Activated effector memory CD4-positive, alpha-beta T cell treated with Interleukin-2 at 50 U/mL for 16 hours (primary cell): ENCODE measurements at regions not wholly inside any gene's neighbourhood (a gene's known extent, or its start where the extent isn't known, plus 50 kb on each side); places are given as distances from the start of the nearest gene placed in this dataset.
A peak's percentile ranks its signal among the peaks of the same experiment; 100 is the strongest.
"Not testable (repeated sequence)": the region's sequence is repeated elsewhere in the genome, so short reads cannot be mapped to it uniquely, and the experiment has no call there.

Experiments used
- DNase-seq: peaks from one replicate; pipeline ENCODE4 v3.0.0-alpha.2; 2020

DNA sequence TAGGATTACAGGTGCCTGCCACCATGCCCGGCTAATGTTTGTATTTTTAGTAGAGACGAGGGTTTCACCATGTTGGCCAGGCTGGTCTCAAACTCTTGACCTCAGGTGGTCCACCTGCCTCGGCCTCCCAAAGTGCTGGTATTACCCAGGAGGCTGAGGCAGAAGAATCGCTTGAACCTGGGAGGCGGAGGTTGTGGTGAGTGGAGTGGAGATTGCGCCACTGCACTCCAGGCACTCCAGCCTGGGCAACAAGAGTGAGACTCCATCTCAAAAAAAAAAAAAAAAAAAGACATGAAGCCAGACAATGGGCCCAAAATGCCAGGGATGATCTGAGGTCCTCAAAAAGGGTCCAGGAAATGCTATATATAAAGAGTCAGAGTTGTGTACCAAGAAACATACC is 392.9 kb downstream of the SEC14L1 start:
- not testable (repeated sequence) for DNase-seq

DNA sequence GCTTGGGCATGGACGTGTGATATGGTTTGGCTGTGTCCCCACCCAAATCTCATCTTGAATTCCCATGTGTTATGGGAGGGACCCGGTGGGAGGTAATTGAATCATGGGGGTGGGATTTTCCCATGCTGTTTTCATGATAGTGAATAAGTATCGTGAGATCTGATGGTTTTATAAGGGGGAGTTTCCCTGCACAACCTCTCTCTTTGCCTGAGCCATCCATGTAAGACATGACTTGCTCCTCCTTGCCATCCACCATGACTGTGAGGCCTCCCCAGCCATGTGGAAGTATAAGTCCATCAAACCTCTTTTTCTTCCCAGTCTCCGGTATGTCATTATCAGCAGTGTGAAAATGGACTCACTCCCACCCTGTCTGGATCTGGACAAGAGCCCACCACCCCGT is 393.4 kb downstream of the SEC14L1 start:
- no peak for DNase-seq

DNA sequence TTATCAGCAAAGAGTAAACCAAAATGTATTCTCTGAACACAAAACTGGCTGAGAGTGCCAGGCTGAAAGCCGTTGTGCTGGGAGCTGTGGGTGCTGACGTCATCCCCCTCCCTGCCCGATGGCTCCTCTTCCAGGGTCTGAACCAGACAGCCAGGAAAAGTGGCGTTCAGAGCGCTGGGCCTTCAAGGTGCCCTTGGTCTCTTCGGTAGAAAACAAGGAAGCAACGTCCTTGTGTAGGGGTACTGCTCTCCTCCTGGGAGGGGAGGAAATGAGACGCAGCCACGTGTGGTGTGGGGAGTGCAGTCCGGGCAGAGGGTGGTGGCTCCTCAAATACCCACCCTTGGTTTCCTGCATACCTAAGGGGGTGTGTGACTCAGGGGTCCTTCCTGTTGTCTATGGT is 394.7 kb downstream of the SEC14L1 start:
- DNase-seq: no peak

DNA sequence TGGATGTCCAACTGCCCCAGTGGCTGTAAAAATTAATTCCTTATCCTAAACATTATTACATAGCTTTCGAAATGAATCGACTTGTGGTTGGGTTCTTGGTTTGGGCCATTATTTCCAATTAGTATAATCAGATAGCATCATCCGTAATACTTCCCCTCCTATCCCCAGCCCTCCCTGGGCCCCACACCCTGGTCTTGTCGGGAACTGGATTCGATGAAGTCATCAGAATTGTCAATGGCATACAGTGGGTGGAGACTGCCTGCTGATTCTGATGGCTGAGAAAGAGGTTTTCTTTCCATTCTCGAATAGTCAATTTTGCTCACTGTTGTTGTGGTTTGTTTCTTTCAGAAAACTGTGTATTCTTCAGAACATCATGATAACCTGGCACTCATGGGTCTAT is 395.1 kb downstream of the SEC14L1 start:
- DNase-seq: no peak

DNA sequence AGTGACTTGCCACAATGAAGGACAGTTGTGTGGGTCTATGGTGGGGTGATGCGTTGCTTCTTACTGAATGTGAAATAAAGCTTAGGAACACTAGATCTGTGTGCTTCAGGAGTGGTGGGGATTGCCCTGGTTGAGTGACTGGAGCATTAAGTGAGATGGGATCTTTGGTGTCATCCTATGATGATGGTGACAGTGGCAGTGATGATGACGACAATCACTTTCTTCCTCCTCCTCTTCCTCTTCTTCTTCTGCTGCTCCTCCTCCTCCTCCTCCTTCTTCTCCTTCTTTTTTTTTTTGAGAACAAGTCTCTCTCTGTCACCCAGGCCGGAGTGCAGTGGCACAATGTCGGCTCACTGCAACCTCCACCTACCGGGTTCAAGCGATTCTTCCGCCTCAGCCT is 396.8 kb downstream of the SEC14L1 start:
- DNase-seq: no peak

DNA sequence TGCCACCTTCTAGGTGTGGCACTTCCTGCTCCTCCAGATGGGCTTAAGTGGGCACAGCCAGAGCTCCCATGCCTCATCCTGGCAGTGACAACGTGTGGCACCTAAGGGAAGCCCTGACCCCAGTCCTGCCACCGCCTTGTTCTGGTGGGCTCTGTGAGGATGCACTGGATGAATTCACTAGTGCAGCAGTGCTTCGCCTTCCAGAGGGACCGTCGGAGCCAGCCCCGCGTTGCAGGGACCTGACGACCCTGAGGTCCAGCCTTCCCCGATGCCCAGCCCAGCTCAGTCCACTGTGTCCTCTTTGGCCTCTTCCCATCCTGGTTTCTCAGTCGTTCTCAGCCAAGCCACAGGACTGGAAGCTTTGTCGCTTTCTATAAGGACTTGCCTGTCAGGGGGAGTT is 399.8 kb downstream of the SEC14L1 start:
- no peak for DNase-seq

DNA sequence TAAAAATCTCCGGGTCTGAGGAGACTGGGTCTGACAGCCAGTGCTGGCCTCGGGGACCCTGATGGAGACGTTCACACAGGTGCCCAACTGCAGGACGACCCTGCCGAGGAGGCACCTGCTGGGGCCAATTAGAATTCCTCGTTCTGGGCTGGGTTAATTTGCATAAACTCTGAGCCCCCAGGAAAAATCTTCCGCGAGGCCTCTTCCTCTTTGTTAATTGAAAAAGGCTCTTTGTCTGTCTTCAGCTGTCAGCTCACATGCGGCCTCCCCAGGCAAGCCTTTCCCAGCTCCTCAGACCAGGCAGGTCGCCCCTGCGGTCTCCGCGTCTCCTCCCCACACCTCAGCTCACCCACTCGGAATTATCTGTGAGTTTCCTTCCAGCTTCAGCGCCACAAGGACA is 400.2 kb downstream of the SEC14L1 start:
- DNase-seq: no peak

DNA sequence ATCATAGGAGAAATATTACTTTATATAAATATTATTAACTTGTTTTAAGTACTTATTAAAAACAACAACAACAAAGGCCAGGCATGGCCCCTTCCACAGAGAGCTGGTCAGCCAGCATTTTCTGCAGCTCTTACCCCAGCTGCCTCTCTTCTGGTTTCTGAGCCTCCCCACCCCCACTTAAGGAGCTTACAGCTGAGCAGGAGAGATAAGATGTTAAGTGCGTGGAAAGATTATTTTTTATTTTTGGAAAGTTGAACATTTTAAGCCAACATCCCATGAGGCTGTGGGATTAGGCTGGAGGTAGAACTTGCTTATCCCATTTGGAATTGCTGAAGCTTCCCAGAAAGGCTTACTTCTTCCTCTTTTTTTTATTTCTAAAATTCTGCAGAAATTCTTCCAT is 401.2 kb downstream of the SEC14L1 start:
- no peak for DNase-seq

DNA sequence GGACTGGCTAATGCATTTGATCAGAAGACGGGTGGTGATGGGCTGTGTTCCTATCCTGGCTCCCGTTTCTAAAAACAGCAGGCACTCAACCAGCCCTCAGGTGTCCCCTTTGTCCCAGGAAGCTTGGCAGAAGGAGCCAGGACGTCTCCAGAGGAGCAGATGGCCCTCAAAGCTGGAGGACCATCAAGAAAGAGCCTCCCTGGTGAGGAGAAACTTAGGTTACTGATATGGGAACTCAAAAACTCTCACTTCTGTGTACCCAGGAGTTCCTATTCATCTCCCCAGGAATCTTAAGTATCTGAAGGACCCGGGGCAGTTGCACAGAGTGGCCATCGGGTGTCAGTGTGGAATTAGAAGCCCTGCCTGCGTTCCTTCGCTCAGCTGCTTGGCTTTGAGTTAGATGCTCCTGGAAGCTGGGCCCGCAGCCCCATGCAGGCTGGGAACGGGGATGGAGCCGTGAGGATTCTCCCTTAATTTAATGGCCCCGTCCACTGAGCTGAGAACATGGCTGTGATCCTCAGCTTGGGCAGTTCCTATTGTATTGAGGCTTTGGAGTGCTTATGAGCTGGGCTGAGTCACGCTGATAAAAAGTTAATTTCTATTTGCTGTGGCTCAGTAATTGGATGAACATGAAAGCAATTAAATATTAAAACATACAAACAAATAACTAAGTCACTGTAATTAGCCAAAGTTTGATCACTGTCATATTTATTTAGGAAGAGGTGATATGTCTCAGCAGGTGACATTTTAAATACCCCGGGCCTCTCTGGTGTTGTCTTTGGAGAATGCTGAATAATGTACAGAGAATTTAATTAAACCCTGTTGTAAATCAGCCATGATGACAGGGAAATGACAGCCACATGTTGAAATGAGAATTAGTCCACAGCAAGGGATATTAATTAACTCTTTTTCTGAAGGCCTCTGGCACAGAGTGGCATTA is 402.1 kb downstream of the SEC14L1 start:
- peak; percentile 41 for DNase-seq

DNA sequence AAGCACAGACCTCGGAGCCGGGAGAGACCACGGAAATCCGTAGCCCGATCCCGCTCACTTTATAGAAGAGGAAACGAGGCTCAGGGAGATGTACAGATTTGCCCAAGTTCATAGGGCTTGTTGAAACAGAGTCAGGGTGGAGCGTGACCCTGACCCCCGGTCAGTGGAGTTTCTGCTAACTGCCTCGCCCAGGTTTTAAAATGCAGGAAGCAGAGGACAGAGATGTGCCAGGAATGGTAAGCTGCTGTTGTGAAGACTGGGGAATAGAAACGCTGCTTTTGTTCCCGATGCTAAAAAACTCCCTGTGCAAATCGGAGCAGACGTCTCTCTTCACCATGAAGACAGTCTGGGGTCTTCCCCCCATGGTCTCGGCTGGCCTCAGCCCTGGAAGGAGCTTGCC is 403.0 kb downstream of the SEC14L1 start:
- no peak for DNase-seq

DNA sequence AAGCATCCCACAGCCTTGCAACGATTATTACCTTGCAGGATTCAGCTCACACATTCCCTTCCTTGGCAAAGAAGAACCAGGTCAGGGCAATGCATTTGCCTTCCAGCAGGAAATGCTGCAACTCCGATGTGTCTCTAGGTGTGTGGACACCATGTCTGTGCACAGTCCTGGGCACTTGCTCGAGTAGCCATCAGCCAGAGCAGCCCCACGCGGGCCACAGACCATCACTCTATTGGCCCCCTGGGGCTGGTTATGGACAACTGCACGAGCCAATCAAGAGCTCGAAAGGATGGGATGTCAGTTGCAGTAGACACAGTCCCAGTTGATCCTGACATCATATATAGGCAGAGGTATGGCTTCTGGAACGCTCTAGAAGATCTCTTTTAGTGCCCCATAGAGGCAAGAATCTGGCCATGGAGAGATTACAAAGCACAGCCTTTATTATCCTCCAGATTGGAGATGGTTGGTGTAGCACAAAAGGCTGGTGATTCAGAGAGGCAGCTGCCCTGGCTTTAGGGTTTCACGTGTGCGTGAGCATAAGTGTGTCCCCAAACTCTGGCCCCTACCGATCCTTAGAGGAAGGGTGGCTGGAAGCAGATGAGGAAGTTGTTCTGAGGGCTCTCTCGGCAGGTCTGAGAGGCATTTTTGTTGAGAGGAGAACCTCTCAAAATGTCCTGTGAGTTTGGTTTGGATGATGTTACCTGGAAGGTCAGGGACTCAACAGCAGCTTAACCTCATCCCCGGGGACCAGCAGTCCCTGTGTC is 403.8 kb downstream of the SEC14L1 start:
- DNase-seq: no peak

DNA sequence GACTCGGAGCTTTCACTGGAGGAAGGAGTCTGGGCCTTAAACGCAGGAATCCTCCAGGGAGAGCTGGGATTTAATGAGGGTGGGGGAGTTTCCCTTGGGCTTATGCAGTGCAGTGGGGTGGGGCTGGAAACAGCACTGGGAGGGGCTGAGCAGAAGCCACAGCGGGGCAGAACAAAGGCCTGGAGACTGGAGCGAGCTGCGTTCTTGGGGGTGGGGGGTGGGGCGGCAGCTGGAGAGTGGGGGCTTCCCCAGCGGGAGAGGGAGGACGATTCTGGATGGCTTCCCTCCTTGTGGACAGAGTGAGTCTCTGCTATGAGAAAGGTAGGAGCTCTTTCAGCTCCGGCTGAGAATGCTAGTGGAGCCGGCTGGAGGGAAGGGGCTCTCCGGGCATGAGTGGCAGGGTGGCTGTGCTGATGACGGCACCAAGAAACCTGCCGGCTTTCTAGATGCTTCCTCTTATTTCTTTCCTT is 406.0 kb downstream of the SEC14L1 start:
- DNase-seq: no peak

DNA sequence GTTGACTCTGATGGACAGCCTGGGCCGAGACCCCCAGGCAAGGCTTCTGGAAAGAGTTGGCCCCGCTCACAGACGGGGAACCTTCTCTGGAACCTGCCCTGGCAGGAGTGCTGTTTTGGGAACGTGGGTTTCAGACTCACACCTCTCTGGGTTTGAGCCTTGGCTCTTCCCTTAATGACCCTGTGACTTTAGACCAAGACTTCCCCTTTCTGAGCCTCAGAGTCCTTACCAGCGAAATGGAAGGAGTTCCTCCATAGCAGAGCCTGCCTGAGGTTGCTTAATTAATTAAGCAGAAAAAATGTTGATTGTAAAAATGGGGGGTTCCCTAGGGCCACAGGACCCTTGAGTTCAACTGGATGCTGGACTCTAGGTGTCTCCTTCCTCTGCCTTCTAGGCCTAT is 408.2 kb downstream of the SEC14L1 start:
- no peak for DNase-seq

DNA sequence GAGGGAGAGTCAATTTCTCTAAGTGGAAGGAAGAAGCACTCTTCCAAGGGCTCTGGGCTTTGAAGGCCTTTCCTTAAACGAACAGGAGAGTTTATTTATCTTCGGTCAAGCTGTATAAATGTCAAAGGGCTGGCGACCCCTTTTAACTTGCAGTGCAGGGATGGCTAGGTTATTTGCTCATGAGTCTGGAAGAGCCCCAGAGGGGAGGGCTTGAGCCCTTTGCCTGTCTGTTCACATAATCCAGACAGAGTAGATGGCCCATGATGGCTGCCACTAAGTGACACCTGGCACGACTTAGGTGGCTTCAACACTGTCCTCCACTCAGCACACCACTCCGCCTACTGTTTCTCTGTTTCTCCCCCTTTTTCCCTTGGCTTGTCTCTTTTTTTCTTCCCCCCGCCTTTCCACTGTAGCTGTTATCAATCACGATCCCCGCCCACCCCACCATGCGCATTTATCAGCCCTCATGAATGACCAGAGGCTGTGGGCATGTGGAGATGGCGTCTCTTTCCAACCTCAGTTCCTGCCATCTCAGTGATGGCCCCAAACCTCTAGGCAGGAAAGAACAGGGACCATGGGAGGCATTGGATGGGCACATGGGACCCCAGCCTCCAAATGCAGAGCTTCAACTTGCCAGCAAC is 408.7 kb upstream of the TNRC6C start:
- no peak for DNase-seq

DNA sequence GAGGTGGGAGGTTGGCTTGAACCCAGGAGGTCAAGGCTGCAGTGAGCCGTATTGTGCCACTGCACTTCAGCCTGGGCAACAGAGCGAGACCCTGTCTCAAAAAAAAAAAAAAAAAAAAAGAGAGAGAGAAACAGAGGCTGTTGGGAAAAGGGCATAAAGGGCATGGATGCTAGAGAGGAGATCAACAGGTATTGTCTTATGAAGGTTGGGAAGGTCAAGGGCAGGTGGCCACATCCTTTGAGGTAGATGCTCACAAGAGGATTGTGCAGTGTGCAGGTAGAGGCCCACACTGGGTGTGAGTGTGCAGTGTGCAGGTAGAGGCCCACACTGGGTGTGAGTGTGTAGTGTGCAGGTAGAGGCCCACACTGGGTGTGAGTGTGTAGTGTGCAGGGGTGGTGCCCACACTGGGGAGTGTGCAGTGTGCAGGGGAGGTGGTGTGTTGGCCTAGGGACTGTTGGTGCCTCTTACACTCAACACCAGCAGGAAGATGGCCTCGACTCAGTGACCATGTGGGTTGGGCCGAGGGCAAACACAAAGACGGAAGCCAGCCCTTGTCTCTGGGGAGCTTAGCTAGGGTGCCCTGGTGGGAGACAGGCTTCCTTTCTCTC is 404.9 kb upstream of the TNRC6C start:
- DNase-seq: no peak

DNA sequence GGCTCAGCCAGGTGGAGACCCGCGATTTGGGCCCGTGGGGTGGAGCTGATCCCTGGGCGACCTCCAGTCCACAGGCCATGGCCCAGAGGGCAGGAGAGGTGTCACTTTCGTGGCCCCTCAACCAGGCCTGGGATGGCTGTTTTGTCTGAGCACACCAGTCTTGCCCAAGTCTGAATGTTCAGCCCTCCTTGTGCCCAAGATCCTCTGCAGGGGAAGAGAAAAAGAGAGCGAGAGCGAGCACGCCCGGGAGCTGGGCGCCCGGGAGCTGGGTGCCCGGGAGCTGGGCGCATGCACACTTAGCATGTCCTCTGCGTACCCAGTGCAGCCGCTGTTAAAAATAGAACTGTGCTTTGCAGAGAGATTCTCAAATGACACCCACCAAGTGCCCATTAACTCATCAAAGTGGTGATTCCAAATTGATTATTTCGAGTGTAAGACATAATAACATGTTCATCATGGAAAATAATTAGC is 403.3 kb upstream of the TNRC6C start:
- DNase-seq: no peak

DNA sequence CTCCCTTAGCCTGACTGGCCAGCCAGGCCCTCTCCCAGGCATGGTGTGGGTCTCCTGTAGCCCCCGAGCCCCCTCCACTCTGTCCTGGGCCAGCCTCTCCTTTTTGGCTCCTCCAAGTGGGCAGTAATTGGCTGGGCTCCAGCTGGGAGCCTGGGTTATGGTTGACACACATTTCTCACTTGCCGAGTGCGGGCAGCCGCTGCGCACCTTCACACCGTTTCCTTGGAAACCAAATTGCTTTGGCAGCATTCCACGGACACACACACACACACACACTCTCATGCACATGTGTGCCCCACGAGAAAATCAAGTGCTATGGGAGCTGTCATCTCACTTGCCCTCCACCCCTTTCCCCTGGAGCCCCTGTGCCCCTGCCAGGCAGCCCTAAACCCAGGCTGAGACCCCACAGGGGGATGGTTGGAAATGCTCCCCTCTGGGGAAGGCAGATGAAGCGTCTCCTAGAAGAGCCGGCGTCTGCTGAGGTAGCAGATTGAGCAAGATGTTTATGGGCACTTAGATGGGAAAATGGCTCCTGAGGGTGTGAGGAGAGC is 402.7 kb upstream of the TNRC6C start:
- no peak for DNase-seq

DNA sequence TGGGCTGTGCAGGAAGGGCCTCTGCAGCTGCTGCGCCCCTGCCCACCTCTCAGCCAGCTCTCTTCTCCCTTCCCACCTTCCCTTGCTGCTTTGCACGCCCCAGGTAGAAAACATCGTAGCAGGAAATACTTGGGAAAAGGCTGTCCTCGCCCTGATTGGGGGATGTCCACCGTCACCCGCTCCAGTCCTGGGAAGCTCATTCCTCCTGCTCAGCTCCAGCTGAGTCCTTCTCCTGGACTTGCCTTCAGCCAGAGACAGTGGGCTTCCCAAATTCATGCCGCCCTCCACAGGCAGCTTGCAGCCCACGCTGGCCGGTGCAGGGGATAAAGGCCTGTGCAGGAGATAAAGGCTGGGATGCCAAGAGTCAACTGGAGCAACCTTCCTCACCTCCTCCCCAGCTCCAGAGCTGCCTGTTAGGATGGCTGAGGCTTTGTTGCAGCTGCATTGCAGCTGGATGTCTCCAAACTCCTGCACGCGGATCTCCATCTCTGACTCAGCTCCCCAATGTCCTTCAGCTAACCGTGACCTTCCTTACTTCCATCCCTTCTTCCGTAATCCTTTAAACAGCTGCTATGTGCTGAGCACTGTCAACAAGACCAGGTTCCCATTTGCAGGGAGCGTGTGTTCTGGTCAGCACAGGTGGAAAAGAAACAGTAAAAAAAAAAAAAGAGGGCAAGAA is 402.0 kb upstream of the TNRC6C start:
- DNase-seq: no peak

DNA sequence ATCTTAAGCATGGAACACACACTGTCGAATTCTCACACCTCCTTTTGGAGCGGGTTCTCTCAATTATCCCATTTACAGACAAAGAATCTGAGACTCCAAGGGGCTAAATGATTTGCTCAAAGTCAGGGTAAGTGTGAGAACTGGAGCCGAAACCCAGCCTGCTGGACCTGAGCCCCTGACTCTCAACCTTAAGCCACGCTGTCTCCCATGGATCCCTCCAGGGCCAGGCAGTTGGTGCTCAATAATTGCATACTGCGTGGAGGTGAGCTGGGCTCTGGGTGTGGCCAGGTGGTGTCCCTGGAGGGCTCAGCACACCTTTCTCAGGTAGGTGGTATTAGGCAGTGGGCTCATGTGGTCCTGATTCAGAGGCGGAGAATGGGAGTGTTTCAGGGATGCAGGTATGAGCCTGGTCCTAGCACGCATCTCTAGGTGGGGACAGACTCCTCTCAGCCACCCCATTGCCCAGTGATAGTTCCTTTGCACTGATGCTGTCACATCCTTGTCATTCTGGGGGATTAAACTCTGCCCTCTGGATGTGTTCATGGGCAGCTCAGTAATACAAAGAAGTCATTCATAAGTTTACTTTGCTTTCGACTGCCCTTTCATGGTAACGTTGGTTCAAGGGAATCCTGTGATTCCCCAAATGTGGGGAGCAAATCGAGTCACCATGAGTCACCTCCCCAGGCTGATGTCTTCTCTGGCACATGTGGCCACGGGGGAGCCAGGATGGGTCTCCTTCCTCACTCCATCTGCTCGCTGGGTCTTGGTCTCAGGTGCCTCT is 399.5 kb upstream of the TNRC6C start:
- no peak for DNase-seq

DNA sequence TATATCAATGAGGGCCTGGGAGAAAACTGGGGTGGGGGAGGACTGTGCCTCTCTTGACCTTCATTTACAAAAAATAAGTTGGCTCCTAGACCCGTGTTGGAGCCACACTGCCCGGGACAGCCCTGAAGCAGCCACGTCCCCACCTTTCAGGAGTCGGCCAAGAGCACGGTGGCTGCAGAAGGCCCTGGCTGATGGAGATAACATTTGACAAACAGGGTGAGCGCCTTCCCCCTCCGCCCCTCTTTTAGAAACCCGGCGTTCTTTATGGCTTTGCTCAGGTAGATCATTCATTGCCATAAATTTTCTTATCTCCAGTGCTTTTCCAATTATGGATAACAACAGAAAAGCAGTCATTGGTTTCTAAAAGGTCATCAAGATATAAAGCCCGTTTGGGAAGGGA is 398.1 kb upstream of the TNRC6C start:
- no peak for DNase-seq

DNA sequence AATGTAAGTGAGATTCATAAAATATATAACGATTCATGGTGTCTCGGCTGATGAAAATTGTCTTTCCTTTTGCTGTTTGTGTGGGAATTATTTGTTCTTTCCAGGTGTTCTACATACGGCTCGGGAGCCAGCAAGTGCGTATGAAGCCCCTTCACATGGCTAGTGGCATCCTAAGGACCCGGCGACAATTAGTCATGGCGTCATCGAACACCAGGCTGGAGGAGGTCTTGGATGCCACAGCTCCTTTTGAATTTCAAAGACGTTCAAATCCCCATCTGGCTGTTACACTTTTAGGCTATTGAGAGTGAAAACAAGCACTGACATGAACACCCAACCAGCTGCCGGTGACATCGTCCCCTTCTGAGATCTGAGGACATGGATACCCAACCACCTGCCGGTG is 397.7 kb upstream of the TNRC6C start:
- no peak for DNase-seq
